Neuronal stem cell (in vitro differentiated cells): ENCODE measurements at regions not wholly inside any gene's neighbourhood (a gene's known extent, or its start where the extent isn't known, plus 50 kb on each side); places are given as distances from the start of the nearest gene placed in this dataset.

Experiments used
- DNase-seq: peaks from one replicate; pipeline ENCODE4 v3.0.0-alpha.2; 2013; ENCODE audit warnings: low spot score
- H2AFZ ChIP-seq: one replicate; pipeline ENCODE4 v1.6.1; 2013; ENCODE audit warnings: mild to moderate bottlenecking, low read length, inconsistent platforms
- H2AK5ac ChIP-seq: 2 replicates; pipeline ENCODE4 v1.6.1; 2013; ENCODE audit warnings: low read depth, mild to moderate bottlenecking, inconsistent platforms, low read length, moderate library complexity, mixed read lengths
- H2BK120ac ChIP-seq: 2 replicates; pipeline ENCODE4 v1.6.1; 2013; ENCODE audit warnings: low read depth, mild to moderate bottlenecking, inconsistent platforms, low read length, moderate library complexity, mixed read lengths
- H2BK12ac ChIP-seq: one replicate; pipeline ENCODE4 v1.6.1; 2013; ENCODE audit warnings: low read length, inconsistent platforms
- H2BK15ac ChIP-seq: 2 replicates; pipeline ENCODE4 v1.6.1; 2013; ENCODE audit warnings: mild to moderate bottlenecking, low read length, inconsistent platforms, mixed read lengths
- H2BK5ac ChIP-seq: one replicate; pipeline ENCODE4 v1.6.1; 2013; ENCODE audit warnings: inconsistent platforms, mild to moderate bottlenecking, low read length, moderate library complexity
- H3K14ac ChIP-seq: one replicate; pipeline ENCODE4 v1.6.1; 2013; ENCODE audit warnings: low read length, inconsistent platforms
- H3K18ac ChIP-seq: 2 replicates; pipeline ENCODE4 v1.6.1; 2013; ENCODE audit warnings: low read length, inconsistent platforms
- H3K23ac ChIP-seq: 2 replicates; pipeline ENCODE4 v1.6.1; 2013; ENCODE audit warnings: low read depth, mild to moderate bottlenecking, mixed read lengths, low read length, inconsistent platforms; ENCODE audit not compliant: poor library complexity
- H3K27ac ChIP-seq: replicated peaks from 3 replicates; pipeline ENCODE4 v1.5.1; 2013; ENCODE audit warnings: low read length, inconsistent platforms
- H3K27me3 ChIP-seq, 3 experiments: 2 replicates each; pipeline ENCODE4 v1.6.1; 2013; ENCODE audit warnings: low read length in 3 of 3, mild to moderate bottlenecking in 2 of 3, inconsistent platforms in 1 of 3, low read depth in 1 of 3, mixed read lengths in 1 of 3, moderate library complexity in 1 of 3; ENCODE audit not compliant: control insufficient read depth in 3 of 3, insufficient read depth in 3 of 3
- H3K36me3 ChIP-seq, 2 donors: replicated peaks in 1 of 2; 2 replicates each; pipeline ENCODE4 v1.6.1; 2013; ENCODE audit warnings: low read length in 2 of 2; ENCODE audit not compliant: control insufficient read depth in 2 of 2, insufficient read depth in 2 of 2
- H3K4ac ChIP-seq: 2 replicates; pipeline ENCODE4 v1.6.1; 2013; ENCODE audit warnings: inconsistent platforms, mild to moderate bottlenecking, low read length, moderate library complexity
- H3K4me1 ChIP-seq, 2 donors: 1 replicate in 1 of 2; 2 replicates in 1 of 2; pipeline ENCODE4 v1.6.1; 2013; ENCODE audit warnings: low read length in 2 of 2, low read depth in 1 of 2; ENCODE audit not compliant: control insufficient read depth in 2 of 2, insufficient read depth in 1 of 2
- H3K4me2 ChIP-seq: one replicate; pipeline ENCODE4 v1.6.1; 2013; ENCODE audit warnings: mild to moderate bottlenecking, low read length, inconsistent platforms; ENCODE audit not compliant: insufficient read depth, poor library complexity, severe bottlenecking
- H3K4me3 ChIP-seq, 2 donors: 2 replicates each; pipeline ENCODE4 v1.5.1; 2013; ENCODE audit warnings: low read length in 2 of 2, mild to moderate bottlenecking in 2 of 2, inconsistent platforms in 1 of 2, moderate library complexity in 1 of 2
- H3K79me1 ChIP-seq: one replicate; pipeline ENCODE4 v1.6.1; 2013; ENCODE audit warnings: low read depth, mild to moderate bottlenecking, inconsistent platforms, low read length, moderate library complexity
- H3K9ac ChIP-seq: one replicate; pipeline ENCODE4 v1.6.1; 2013; ENCODE audit warnings: mild to moderate bottlenecking, low read depth, low read length, inconsistent platforms; ENCODE audit not compliant: poor library complexity
- H3K9me3 ChIP-seq, 2 donors: replicated peaks in 1 of 2; 2 replicates each; pipeline versions ENCODE3 to v1.6.1; 2013; ENCODE audit warnings: low read length in 2 of 2, mild to moderate bottlenecking in 2 of 2, inconsistent platforms in 1 of 2, low read depth in 1 of 2, mixed read lengths in 1 of 2, moderate library complexity in 1 of 2; ENCODE audit not compliant: control insufficient read depth in 2 of 2, insufficient read depth in 1 of 2
- H4K8ac ChIP-seq: one replicate; pipeline ENCODE4 v1.6.1; 2013; ENCODE audit warnings: low read depth, mild to moderate bottlenecking, inconsistent platforms, low read length, moderate library complexity
- H4K91ac ChIP-seq: one replicate; pipeline ENCODE4 v1.6.1; 2013; ENCODE audit warnings: low read length, low read depth, mild to moderate bottlenecking, inconsistent platforms; ENCODE audit not compliant: poor library complexity
- WGBS, 2 donors: extraction: QIAGEN DNeasy Blood & Tissue Kit; methylation state at CpG; one replicate each; pipeline ENCODE4 v1.1.7; 2013; ENCODE audit warnings: missing lambda C conversion rate in 2 of 2, mixed read lengths in 1 of 2; ENCODE audit not compliant: insufficient read length in 2 of 2, insufficient replicate concordance in 1 of 2; ENCODE audit errors: extremely low coverage in 2 of 2; 5-methylcytosine and 5-hydroxymethylcytosine counted together

GRCh38 chr6:6870921-6871320, 236.8 kb upstream of the RREB1 start:
- no peak overlapping the region for H4K91ac ChIP-seq
- WGBS, 2 donors, result no CpG with 5 or more reads among the region's 5 CpGs
- DNase-seq, result no peak
- H2BK12ac ChIP-seq, result no peak overlapping the region
- H3K4me2 ChIP-seq, result no peak overlapping the region
- no peak overlapping the region for H3K4ac ChIP-seq
- H2BK5ac ChIP-seq, result no peak overlapping the region
- H4K8ac ChIP-seq, result no peak overlapping the region
- H3K9me3 ChIP-seq, result no peaks in the 10 kb centered on the region
- no peak overlapping the region for H2AFZ ChIP-seq
- no peak overlapping the region for H3K18ac ChIP-seq
- H3K4me1 ChIP-seq, result no peaks in the 10 kb centered on the region
- H3K4me3 ChIP-seq, result no peak overlapping the region
- no peaks in the 10 kb centered on the region for H3K79me1 ChIP-seq
- H3K27me3 ChIP-seq, result no peaks in the 10 kb centered on the region
- H2BK120ac ChIP-seq, result no peak overlapping the region
- H3K23ac ChIP-seq, result no peak overlapping the region
- H3K36me3 ChIP-seq, result no peaks in the 10 kb centered on the region
- H3K9ac ChIP-seq, result no peak overlapping the region
- no peak overlapping the region for H3K27ac ChIP-seq
- H2AK5ac ChIP-seq, result no peak overlapping the region
- H3K14ac ChIP-seq, result no peak overlapping the region
- H2BK15ac ChIP-seq, result no peak overlapping the region

- Histone ChIP-seq H3K4me2 (no peak overlapping the region), H2AK5ac (no peak overlapping the region), H3K4ac (no peak overlapping the region), H3K23ac (no peak overlapping the region), H3K14ac (no peak overlapping the region), H3K4me1 (no peaks in the 10 kb centered on the region), H3K9ac (no peak overlapping the region), H3K79me1 (no peaks in the 10 kb centered on the region), H3K4me3 (no peak overlapping the region), H2BK5ac (no peak overlapping the region), H2BK15ac (no peak overlapping the region), H3K9me3 (no peaks in the 10 kb centered on the region), H2AFZ (no peak overlapping the region), H4K8ac (no peak overlapping the region), H3K18ac (no peak overlapping the region), H2BK120ac (no peak overlapping the region), H3K27ac (no peak overlapping the region), H4K91ac (no peak overlapping the region), H2BK12ac (no peak overlapping the region), H3K36me3 (no peaks in the 10 kb centered on the region), H3K27me3 (no peaks in the 10 kb centered on the region)
- WGBS, 2 donors, result no CpG with 5 or more reads among the region's 7 CpGs
- no peak for DNase-seq
These were observed 235.1 kb upstream of the RREB1 start for GRCh38 chr6:6872459-6873344.

GRCh38 chr6:6873778-6874177, 234.0 kb upstream of the RREB1 start:
- no peak overlapping the region for H4K8ac ChIP-seq
- no peaks in the 10 kb centered on the region for H3K4me1 ChIP-seq
- no peak overlapping the region for H2BK12ac ChIP-seq
- no peak overlapping the region for H2BK5ac ChIP-seq
- no peak for DNase-seq
- H2AK5ac ChIP-seq, result no peak overlapping the region
- no peak overlapping the region for H3K4ac ChIP-seq
- no peaks in the 10 kb centered on the region for H3K79me1 ChIP-seq
- no peaks in the 10 kb centered on the region for H3K27me3 ChIP-seq
- WGBS, 2 donors, result no CpG with 5 or more reads among the region's 6 CpGs
- H3K9ac ChIP-seq, result no peak overlapping the region
- no peak overlapping the region for H3K14ac ChIP-seq
- H3K4me2 ChIP-seq, result no peak overlapping the region
- H3K4me3 ChIP-seq, result no peak overlapping the region
- H3K23ac ChIP-seq, result no peak overlapping the region
- no peak overlapping the region for H2BK15ac ChIP-seq
- H3K18ac ChIP-seq, result no peak overlapping the region
- H3K36me3 ChIP-seq, result no peaks in the 10 kb centered on the region
- no peak overlapping the region for H4K91ac ChIP-seq
- no peaks in the 10 kb centered on the region for H3K9me3 ChIP-seq
- H2AFZ ChIP-seq, result no peak overlapping the region
- H3K27ac ChIP-seq, result no peak overlapping the region
- no peak overlapping the region for H2BK120ac ChIP-seq

GRCh38 chr6:6875818-6876470, 231.8 kb upstream of the RREB1 start:
- Histone ChIP-seq H3K14ac (no peak overlapping the region), H3K4me3 (no peak overlapping the region), H4K91ac (no peak overlapping the region), H3K4ac (no peak overlapping the region), H3K18ac (no peak overlapping the region), H4K8ac (no peak overlapping the region), H2BK5ac (no peak overlapping the region), H2BK12ac (no peak overlapping the region), H3K4me1 (no peaks in the 10 kb centered on the region), H2AK5ac (no peak overlapping the region), H2AFZ (no peak overlapping the region), H3K9me3 (no peaks in the 10 kb centered on the region), H2BK120ac (no peak overlapping the region), H3K23ac (no peak overlapping the region), H3K36me3 (no peaks in the 10 kb centered on the region), H2BK15ac (no peak overlapping the region), H3K79me1 (no peaks in the 10 kb centered on the region), H3K27ac (no peak overlapping the region), H3K4me2 (no peak overlapping the region), H3K9ac (no peak overlapping the region), H3K27me3 (no peaks in the 10 kb centered on the region)
- WGBS, 2 donors, result no CpG with 5 or more reads among the region's 5 CpGs
- no peak for DNase-seq
